ENCODE measurements at regions not wholly inside any gene's neighbourhood (a gene's known extent, or its start where the extent isn't known, plus 50 kb on each side); places are given as distances from the start of the nearest gene placed in this dataset.

DNA sequence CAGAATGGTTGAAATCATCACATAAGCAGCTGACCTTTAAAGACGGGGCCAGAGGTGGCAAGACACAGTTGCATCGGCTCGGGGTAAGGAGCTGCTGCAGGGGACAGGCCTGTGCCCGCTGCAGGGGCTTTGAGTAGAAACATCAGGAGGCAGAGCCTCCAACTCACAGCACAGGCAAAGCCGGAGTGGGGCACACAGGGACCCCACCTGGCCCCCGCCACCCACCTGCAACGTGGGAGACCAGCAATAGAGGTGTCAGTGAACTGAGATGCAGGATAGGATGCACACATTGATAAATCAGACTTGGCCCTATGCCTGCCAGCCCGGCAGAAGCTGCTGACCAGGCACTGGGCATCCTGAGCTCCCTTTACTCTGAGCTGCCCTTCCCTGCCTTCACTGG lies 257.2 kb downstream of the NPHP4 start:
- no peaks in the 10 kb centered on the region for H3K36me3 Mint-ChIP-seq (ENCODE audit: low read depth)
- H3K27me3 Mint-ChIP-seq (ENCODE audit: low read depth), result peaks cover 15% of the 10 kb centered on the region
- no peaks in the 10 kb centered on the region for H3K4me1 Mint-ChIP-seq
- H3K27ac Mint-ChIP-seq, result no peak overlapping the region
- peaks cover 2% of the 10 kb centered on the region for H3K9me3 Mint-ChIP-seq
- no peak overlapping the region for H3K4me3 Mint-ChIP-seq
- TF ChIP-seq, protein P1, sequence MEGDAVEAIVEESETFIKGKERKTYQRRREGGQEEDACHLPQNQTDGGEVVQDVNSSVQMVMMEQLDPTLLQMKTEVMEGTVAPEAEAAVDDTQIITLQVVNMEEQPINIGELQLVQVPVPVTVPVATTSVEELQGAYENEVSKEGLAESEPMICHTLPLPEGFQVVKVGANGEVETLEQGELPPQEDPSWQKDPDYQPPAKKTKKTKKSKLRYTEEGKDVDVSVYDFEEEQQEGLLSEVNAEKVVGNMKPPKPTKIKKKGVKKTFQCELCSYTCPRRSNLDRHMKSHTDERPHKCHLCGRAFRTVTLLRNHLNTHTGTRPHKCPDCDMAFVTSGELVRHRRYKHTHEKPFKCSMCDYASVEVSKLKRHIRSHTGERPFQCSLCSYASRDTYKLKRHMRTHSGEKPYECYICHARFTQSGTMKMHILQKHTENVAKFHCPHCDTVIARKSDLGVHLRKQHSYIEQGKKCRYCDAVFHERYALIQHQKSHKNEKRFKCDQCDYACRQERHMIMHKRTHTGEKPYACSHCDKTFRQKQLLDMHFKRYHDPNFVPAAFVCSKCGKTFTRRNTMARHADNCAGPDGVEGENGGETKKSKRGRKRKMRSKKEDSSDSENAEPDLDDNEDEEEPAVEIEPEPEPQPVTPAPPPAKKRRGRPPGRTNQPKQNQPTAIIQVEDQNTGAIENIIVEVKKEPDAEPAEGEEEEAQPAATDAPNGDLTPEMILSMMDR (IDR thresholded peaks at IDR 0.05; ENCODE audit: unreplicated experiment in 3 of 3), result no peak

DNA sequence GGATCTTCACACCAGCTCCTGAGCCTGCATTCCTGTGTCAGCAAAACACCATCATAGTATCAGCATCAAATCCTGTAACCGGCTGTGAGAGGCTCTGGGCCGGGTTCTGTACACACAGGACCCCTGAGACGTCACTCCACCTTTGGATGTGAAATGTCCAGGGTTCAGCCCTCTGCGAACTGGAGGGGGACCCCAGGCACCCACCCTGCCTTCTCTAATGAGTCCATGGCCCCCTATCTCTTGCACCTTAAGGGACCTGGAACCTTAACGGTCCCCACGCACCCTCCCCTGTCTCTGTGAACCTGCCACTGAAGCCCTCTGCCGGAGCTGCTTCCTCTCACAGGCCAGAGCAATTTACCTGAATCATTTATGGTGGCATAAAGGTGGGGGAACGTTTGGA lies 257.8 kb downstream of the NPHP4 start:
- no peaks in the 10 kb centered on the region for H3K36me3 Mint-ChIP-seq (ENCODE audit: low read depth)
- TF ChIP-seq, protein P1 (IDR thresholded peaks at IDR 0.05; ENCODE audit: unreplicated experiment in 3 of 3), result no peak
- no peak overlapping the region for H3K4me3 Mint-ChIP-seq
- H3K4me1 Mint-ChIP-seq, result no peaks in the 10 kb centered on the region
- peaks cover 2% of the 10 kb centered on the region for H3K9me3 Mint-ChIP-seq
- no peak overlapping the region for H3K27ac Mint-ChIP-seq
- H3K27me3 Mint-ChIP-seq (ENCODE audit: low read depth), result peaks cover 17% of the 10 kb centered on the region

DNA sequence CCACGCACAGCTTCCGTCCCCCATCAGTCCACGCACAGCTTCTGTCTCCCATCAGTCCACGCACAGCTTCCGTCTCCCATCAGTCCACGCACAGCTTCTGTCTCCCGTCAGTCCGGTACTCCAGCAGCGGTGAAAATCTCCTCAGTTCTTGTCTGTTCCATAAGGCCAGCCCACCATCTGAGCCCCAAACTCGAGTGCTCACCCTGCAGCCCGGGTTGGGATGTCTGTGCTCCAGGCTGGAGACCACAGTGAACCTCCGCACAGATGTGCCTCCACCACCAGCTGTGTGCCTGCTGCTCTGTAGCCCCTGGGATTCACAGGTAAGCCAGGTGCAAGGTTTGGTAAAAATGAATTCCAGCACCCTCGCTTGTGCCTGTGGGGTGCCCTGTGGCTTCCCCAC lies 258.6 kb downstream of the NPHP4 start:
- Mint-ChIP-seq H3K4me1 (no peaks in the 10 kb centered on the region), H3K27ac (no peak overlapping the region), H3K9me3 (peaks cover 2% of the 10 kb centered on the region), H3K4me3 (no peak overlapping the region), H3K36me3 (ENCODE audit: low read depth) (no peaks in the 10 kb centered on the region), H3K27me3 (ENCODE audit: low read depth) (peaks cover 19% of the 10 kb centered on the region)
- TF ChIP-seq, protein P1 (IDR thresholded peaks at IDR 0.05; ENCODE audit: unreplicated experiment in 3 of 3), result no peak

DNA sequence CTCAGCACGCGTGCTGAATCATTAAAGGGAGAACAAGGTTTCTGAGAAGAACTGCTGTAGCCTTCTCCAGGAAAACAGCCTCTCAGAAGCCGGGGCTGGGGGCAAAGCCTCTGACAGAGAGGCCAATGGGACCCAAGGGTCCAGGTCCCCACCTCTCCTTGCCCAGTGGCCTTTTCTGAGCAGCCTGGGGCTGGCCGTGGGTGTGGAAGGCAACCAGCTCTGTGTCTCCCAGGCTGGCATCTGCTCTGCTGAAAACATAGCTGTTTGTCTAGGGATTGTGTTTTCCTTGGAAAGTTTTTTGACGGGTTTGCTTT lies 261.2 kb downstream of the NPHP4 start:
- H3K4me1 Mint-ChIP-seq, result peaks cover 6% of the 10 kb centered on the region
- no peaks in the 10 kb centered on the region for H3K36me3 Mint-ChIP-seq (ENCODE audit: low read depth)
- peaks cover 19% of the 10 kb centered on the region for H3K27me3 Mint-ChIP-seq (ENCODE audit: low read depth)
- TF ChIP-seq, protein P1 (IDR thresholded peaks at IDR 0.05; ENCODE audit: unreplicated experiment in 3 of 3), result no peak
- H3K9me3 Mint-ChIP-seq, result no peaks in the 10 kb centered on the region
- no peak overlapping the region for H3K27ac Mint-ChIP-seq
- H3K4me3 Mint-ChIP-seq, result no peak overlapping the region

DNA sequence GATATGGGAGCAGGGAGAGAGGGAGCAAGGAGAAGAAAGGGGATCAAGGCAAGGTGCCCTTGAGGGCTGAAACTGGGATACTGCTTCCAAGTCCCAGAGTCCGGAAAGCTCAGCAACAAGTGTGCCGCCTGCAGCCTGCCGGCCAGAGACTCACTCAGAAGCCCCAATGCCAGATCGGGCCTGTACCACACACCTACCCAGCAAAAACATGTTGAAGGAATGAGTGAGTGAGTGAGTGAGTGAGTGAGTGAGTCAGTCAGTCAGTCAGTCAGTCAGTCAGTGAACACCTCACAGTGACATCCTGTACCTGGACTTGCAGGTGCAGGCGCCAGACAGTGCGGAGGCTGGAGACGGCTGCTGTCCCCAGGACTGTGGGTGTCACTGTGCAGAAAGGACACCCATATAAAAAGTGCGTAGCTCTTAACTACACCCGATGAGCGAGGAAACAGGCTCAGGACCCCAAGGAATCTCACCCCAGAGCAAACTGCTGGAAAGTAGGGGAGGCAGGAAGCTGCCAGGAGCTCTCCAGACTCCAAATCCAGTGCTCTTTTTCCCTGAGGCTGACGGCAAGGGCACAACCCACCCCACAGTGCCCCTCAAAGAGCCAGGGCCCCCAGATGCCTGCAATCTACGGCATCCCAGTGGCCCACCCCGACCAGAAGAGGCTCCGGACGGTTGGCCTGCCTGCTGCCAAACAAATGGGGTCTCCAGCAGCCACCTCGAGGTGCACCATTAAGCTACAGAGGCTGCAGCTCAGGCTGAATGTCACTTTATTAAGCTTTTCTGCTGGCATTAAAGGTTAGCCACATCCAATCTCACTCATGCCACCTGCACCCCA lies 261.7 kb downstream of the NPHP4 start:
- no peaks in the 10 kb centered on the region for H3K9me3 Mint-ChIP-seq
- TF ChIP-seq, protein P1 (IDR thresholded peaks at IDR 0.05; ENCODE audit: unreplicated experiment in 3 of 3), result no peak
- peaks cover 6% of the 10 kb centered on the region for H3K4me1 Mint-ChIP-seq
- H3K27me3 Mint-ChIP-seq (ENCODE audit: low read depth), result peaks cover 18% of the 10 kb centered on the region
- no peak overlapping the region for H3K4me3 Mint-ChIP-seq
- H3K27ac Mint-ChIP-seq, result no peak overlapping the region
- H3K36me3 Mint-ChIP-seq (ENCODE audit: low read depth), result no peaks in the 10 kb centered on the region

DNA sequence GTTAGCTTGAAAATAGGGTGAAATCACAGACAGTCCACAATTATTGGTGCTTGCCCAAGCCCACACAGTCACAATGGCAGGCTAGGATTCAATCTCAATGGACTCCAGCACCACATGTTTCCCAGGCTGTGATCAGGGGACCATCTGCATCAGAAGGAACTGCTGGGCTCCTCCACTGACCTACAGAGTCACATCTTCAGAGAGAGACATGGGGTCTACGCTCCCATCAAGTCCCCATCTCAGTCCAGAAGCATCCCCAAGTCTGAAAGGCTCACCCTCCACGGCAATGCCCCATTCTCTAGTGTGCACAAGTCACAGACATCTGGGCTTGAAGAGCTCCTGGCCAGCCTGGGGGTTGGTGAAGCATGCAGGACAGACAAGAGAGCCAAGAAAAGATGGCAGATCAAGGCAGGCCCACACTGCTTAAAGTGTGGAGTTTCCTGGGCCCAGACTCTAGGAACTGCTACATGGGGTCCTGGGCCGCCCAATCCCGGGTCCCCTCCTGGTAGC lies 262.5 kb downstream of the NPHP4 start:
- TF ChIP-seq, protein P1 (IDR thresholded peaks at IDR 0.05; ENCODE audit: unreplicated experiment in 3 of 3), result no peak
- no peaks in the 10 kb centered on the region for H3K36me3 Mint-ChIP-seq (ENCODE audit: low read depth)
- no peak overlapping the region for H3K27ac Mint-ChIP-seq
- H3K4me3 Mint-ChIP-seq, result no peak overlapping the region
- peaks cover 6% of the 10 kb centered on the region for H3K4me1 Mint-ChIP-seq
- peaks cover 15% of the 10 kb centered on the region for H3K27me3 Mint-ChIP-seq (ENCODE audit: low read depth)
- no peaks in the 10 kb centered on the region for H3K9me3 Mint-ChIP-seq
